ENCODE measurements at regions not wholly inside any gene's neighbourhood (a gene's known extent, or its start where the extent isn't known, plus 50 kb on each side); places are given as distances from the start of the nearest gene placed in this dataset.

DNA sequence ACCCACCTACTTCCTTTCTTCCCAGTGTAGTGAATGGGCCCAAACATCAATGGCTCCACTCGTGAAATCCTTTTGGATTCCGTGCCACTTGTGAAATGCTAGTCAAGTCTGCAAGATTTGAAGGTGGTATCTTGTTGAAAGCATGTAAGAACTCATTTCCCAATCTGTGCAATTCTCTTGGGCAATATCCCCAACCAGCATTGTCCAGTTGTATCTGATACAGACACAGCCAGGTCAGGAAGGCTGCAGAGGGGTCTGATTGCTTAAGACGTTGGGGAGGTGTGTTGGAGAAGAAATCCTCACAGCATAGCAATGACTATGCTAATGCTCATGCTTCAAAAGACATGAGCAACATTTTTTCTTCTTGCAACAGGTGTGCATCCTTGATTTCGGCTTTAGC is 164.8 kb downstream of the VEGFC start:
- TF ChIP-seq POLR2A (IDR thresholded peaks at IDR 0.05; ENCODE audit: low read depth, low read length), result no peak
- DNase-seq (ENCODE audit: insufficient read length, low spot score), result no peak
- no peak for FAIRE-seq

DNA sequence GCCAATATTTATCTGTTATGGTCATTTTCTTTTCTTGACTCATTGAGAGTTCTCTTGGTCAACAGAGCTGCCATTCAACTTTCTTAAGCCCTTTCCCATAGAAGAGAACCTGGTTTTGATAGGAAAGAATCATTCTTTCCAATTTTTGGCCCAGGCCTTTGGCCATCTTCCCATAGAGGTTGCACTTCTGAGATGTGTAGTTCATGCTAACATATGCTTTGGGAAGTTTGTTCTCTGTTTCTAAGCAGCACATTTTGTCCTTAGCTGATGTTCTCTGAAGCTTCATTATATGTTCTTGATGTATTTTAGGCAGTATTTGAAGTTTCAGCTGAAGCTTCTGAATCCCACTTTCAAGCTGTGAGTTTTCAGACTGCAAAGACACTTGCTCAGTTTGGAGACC is 161.1 kb downstream of the VEGFC start:
- no peak for TF ChIP-seq POLR2A (IDR thresholded peaks at IDR 0.05; ENCODE audit: low read depth, low read length)
- FAIRE-seq, result no peak
- no peak for DNase-seq (ENCODE audit: insufficient read length, low spot score)

Measured in H54 (cell line).